Esophagus muscularis mucosa (tissue), 4 donors: ENCODE measurements at regions not wholly inside any gene's neighbourhood (a gene's known extent, or its start where the extent isn't known, plus 50 kb on each side); places are given as distances from the start of the nearest gene placed in this dataset.

Experiments
- DNase-seq: peaks from one replicate; pipeline ENCODE4 v3.0.0-alpha.2; 2017; ENCODE audit errors: extremely low spot score
- H3K27ac ChIP-seq, 4 donors: fragments of 200-600 bp; sonication (generic); replicated peaks in 1 of 4; 1 replicate in 3 of 4; 2 replicates in 1 of 4; pipeline ENCODE4 v1.5.1; 2016 to 2019; ENCODE audit warnings: mild to moderate bottlenecking in 1 of 4
- H3K27me3 ChIP-seq, 4 donors: fragments of 200-600 bp; sonication (generic); one replicate each; pipeline versions ENCODE4 v1.5.1 to v1.6.0; 2016 to 2019
- H3K36me3 ChIP-seq, 4 donors: fragments of 200-600 bp; sonication (generic); one replicate each; pipeline ENCODE4 v1.5.1; 2016 to 2019
- H3K4me1 ChIP-seq, 4 donors: fragments of 200-600 bp; sonication (generic); one replicate each; pipeline ENCODE4 v1.5.1; 2016 to 2019
- H3K4me3 ChIP-seq, 4 donors: fragments of 200-600 bp; sonication (generic); 1 replicate in 2 of 4; 2 replicates in 2 of 4; pipeline ENCODE4 v1.5.1; 2016 to 2019; ENCODE audit warnings: mild to moderate bottlenecking in 4 of 4, moderate library complexity in 1 of 4
- H3K9me3 ChIP-seq, 4 donors: fragments of 200-600 bp; sonication (generic); 1 replicate in 3 of 4; 2 replicates in 1 of 4; pipeline ENCODE4 v1.5.1; 2016 to 2019
- CTCF ChIP-seq, 3 experiments: fragments of 200-600 bp in 2 of 3; fragments of 450-650 bp in 1 of 3; sonication (generic) in 2 of 3; IDR thresholded peaks; one replicate each; pipeline ENCODE4 v1.5.1; 2017 to 2019; ENCODE audit warnings: antibody characterized with exemption in 3 of 3, mild to moderate bottlenecking in 2 of 3, moderate library complexity in 1 of 3
- EP300 ChIP-seq: sonication (generic); formaldehyde crosslinking; IDR thresholded peaks from one replicate; pipeline ENCODE4 v1.6.1; 2017; ENCODE audit warnings: antibody characterized with exemption
- POLR2A ChIP-seq: fragments of 450-650 bp; IDR thresholded peaks from one replicate; pipeline ENCODE4 v1.6.1; 2017; ENCODE audit warnings: antibody characterized with exemption, moderate library complexity, mild to moderate bottlenecking, low read depth
- POLR2AphosphoS5 ChIP-seq, 2 donors: sonication (generic); formaldehyde crosslinking; IDR thresholded peaks; one replicate each; pipeline ENCODE4 v1.6.1; 2017; ENCODE audit warnings: antibody characterized with exemption in 2 of 2
- WGBS: methylation state at CpG from one replicate; pipeline ENCODE4 v1.1.5; 2018; 5-methylcytosine and 5-hydroxymethylcytosine counted together
- intact Hi-C: fragments of 100-400 bp; cut with DNase I; formaldehyde crosslinking; loops from one replicate; pipeline ENCODE4 v1.15.1; 2023

GRCh38 chr21:41669533-41669830 is 97.4 kb downstream of the RIPK4 start:
- DNase-seq: no peak
- intact Hi-C loops: no loop called here

GRCh38 chr21:41668686-41669532 is 97.9 kb downstream of the RIPK4 start:
- Histone ChIP-seq H3K9me3 (no peaks in the 10 kb centered on the region), H3K27me3 (peaks cover 0 to 48% (median 0%) of the 10 kb centered on the region in 4 donors), H3K4me3 (no peak overlapping the region), H3K36me3 (no peaks in the 10 kb centered on the region), H3K4me1 (peaks cover 0 to 11% (median 9%) of the 10 kb centered on the region in 4 donors), H3K27ac (no peak overlapping the region)
- DNase-seq: no peak
- intact Hi-C loops: no loop called here
- TF ChIP-seq POLR2AphosphoS5 (IDR thresholded peaks at IDR 0.05): no peak
- no peak for TF ChIP-seq POLR2A
- TF ChIP-seq CTCF (IDR thresholded peaks at IDR 0.05): no peak
- TF ChIP-seq EP300: no peak
- WGBS: 94% methylated on average over 21 of the region's 26 CpGs

More at GRCh38 chr21:41669533-41669830, 97.4 kb downstream of the RIPK4 start:
- H3K4me3 ChIP-seq: no peak overlapping the region
- TF ChIP-seq POLR2A (no peak), EP300 (no peak)
- 74% methylated on average over 4 of the region's 4 CpGs for WGBS
- H3K27ac ChIP-seq: no peak overlapping the region
- H3K4me1 ChIP-seq: peaks cover 0 to 9% (median 6%) of the 10 kb centered on the region in 4 donors
- H3K36me3 ChIP-seq: no peaks in the 10 kb centered on the region
- no peaks in the 10 kb centered on the region for H3K9me3 ChIP-seq
- H3K27me3 ChIP-seq: peaks cover 0 to 45% (median 0%) of the 10 kb centered on the region in 4 donors

- intact Hi-C loops: no loop called here
- no peaks in the 10 kb centered on the region for H3K36me3 ChIP-seq
- no peak for DNase-seq
- H3K4me1 ChIP-seq: peaks cover 0 to 11% (median 9%) of the 10 kb centered on the region in 4 donors
- no peak overlapping the region for H3K27ac ChIP-seq
- WGBS: 92% methylated on average over 11 of the region's 11 CpGs
- H3K4me3 ChIP-seq: no peak overlapping the region
- H3K27me3 ChIP-seq: peaks cover 0 to 47% (median 0%) of the 10 kb centered on the region in 4 donors
- TF ChIP-seq POLR2A (no peak), POLR2AphosphoS5 (IDR thresholded peaks at IDR 0.05) (no peak), EP300 (no peak), CTCF (IDR thresholded peaks at IDR 0.05) (no peak)
- H3K9me3 ChIP-seq: no peaks in the 10 kb centered on the region
Measured at GRCh38 chr21:41668051-41668541, 98.8 kb downstream of the RIPK4 start.

GRCh38 chr21:41667136-41667535 is 99.7 kb downstream of the RIPK4 start:
- WGBS: 77% methylated on average over 3 of the region's 3 CpGs
- no peaks in the 10 kb centered on the region for H3K9me3 ChIP-seq
- no peaks in the 10 kb centered on the region for H3K36me3 ChIP-seq
- intact Hi-C loops: no loop called here
- no peak overlapping the region for H3K4me3 ChIP-seq
- H3K4me1 ChIP-seq: peaks cover 0 to 11% (median 9%) of the 10 kb centered on the region in 4 donors
- no peak for DNase-seq
- H3K27ac ChIP-seq: no peak overlapping the region
- no peak for TF ChIP-seq CTCF (IDR thresholded peaks at IDR 0.05)
- no peak for TF ChIP-seq POLR2A
- TF ChIP-seq EP300: no peak
- no peak for TF ChIP-seq POLR2AphosphoS5 (IDR thresholded peaks at IDR 0.05)
- H3K27me3 ChIP-seq: peaks cover 0 to 45% (median 0%) of the 10 kb centered on the region in 4 donors

GRCh38 chr21:41666641-41667081 is 100.2 kb downstream of the RIPK4 start:
- no peaks in the 10 kb centered on the region for H3K36me3 ChIP-seq
- no peak overlapping the region for H3K27ac ChIP-seq
- H3K4me1 ChIP-seq: peaks cover 0 to 11% (median 9%) of the 10 kb centered on the region in 4 donors
- intact Hi-C loops: no loop called here
- peaks cover 0 to 47% (median 0%) of the 10 kb centered on the region in 4 donors for H3K27me3 ChIP-seq
- no peak for DNase-seq
- H3K4me3 ChIP-seq: no peak overlapping the region
- H3K9me3 ChIP-seq: no peaks in the 10 kb centered on the region
- 63% methylated on average over 3 of the region's 7 CpGs for WGBS
- TF ChIP-seq POLR2AphosphoS5 (IDR thresholded peaks at IDR 0.05) (no peak), CTCF (IDR thresholded peaks at IDR 0.05) (no peak), POLR2A (no peak), EP300 (no peak)
